Fibroblast of the conjunctiva (primary cell): ENCODE measurements at regions not wholly inside any gene's neighbourhood (a gene's known extent, or its start where the extent isn't known, plus 50 kb on each side); places are given as distances from the start of the nearest gene placed in this dataset.
"Not testable (repeated sequence)": the region's sequence is repeated elsewhere in the genome, so short reads cannot be mapped to it uniquely, and the experiment has no call there.

Source experiments
- DNase-seq: peaks from one replicate; pipeline ENCODE4 v3.0.0-alpha.2; 2010; ENCODE audit warnings: low read depth

GRCh38 chr13:89053418-89053817, 1382.2 kb downstream of the SLITRK5 start:
- no peak for DNase-seq

DNA sequence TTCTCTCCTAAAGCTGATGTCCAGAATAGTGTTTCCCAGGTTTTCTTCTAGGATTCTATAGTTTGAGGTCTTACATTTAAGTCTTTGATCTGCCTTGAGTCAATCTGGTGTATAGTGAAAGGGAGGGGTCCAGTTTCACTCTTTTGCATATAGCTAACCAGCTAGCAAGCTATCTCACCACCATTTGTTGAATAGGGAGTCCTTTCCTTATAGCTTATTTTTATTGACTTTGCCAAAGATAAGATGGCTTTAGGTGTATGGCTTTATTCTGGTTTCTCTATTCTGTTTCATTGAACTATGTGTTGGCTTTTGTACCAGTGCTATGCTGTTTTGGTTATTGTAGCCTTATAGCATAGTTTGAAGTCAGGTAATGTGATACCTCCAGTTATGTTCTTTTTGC, 1386.1 kb downstream of the SLITRK5 start:
- DNase-seq = no peak

GRCh38 chr13:89057862-89058261, 1386.7 kb downstream of the SLITRK5 start:
- no peak for DNase-seq

DNA sequence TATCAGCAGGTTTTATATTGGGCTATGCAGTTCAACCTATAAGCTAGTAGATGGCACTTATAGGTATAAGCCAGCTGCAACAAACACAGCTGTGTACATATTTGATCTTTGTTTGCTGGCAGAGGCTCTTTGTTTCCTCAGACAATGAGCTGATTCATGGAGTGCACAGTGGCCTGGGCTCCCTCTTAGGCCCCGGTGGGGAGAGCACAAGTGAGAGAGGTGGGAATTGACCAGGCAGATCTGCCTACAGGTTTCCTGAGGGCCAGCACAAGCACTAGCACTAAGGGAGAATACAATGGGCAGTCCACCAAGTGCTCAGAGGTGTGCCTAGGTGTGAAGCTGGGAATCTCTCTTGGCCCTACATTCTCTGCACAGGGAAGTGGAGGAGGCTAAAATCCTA, 1390.7 kb downstream of the SLITRK5 start:
- no peak for DNase-seq

DNA sequence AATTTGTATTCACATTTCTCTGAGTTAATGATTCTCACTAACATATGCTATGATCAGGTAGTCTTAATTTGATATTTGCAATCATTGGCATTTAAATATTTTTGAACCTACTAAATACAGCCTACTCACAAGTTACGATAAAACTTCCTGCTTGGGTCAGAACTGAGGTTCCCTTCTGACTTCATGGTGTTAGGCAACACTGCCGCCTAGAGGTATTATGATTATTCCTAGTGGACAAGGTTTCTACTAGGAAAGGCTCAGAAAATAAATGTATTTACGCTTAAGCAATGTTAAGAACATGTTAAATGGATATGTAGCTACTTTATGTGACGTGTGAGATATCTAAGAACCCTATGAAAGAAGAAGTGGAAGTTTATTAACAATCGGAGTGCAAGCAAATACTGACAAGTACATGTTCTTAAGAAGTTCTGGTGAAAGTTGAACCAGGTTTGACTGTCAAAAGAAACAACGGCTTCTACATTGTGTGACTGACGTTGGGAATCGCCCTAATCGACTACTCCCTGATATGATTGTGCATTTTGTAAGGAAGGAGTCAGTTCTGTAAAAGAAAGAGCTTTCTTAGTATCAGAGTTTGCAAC, 1395.8 kb downstream of the SLITRK5 start:
- DNase-seq = peak; percentile 10

DNA sequence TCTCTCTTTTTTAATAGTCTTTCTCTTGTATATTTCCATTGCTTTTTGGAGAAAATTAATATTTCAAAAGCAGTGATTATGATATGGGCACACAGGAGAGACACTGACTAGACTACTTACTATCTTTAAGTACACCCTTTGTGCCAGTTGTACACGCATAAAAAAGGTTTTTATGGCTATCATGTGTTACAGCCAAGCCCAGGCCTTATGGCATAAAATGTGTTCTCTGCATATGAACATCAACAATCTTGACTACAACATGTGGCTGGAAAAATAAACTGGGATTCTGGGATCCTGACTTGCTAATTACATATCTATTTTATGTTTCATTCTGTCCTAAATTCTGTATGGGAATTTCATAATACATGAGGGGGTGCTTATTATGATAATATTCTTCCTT, 1401.8 kb downstream of the SLITRK5 start:
- no peak for DNase-seq

- DNase-seq = no peak
Measured at GRCh38 chr13:89076622-89077021, 1405.5 kb downstream of the SLITRK5 start.

- no peak for DNase-seq
Measured at GRCh38 chr13:89082623-89083022, 1411.5 kb downstream of the SLITRK5 start.

DNA sequence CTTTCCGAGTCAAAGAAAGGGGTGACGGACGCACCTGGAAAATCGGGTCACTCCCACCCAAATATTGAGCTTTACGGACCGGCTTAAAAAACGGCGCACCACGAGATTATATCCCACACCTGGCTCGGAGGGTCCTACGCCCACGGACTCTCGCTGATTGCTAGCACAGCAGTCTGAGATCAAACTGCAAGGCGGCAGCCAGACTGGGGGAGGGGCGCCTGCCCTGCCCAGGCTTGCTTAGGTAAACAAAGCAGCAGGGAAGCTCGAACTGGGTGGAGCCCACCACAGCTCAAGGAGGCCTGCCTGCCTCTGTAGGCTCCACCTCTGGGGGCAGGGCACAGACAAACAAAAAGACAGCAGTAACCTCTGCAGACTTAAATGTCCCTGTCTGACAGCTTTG, 1416.9 kb downstream of the SLITRK5 start:
- DNase-seq = not testable (repeated sequence)

DNA sequence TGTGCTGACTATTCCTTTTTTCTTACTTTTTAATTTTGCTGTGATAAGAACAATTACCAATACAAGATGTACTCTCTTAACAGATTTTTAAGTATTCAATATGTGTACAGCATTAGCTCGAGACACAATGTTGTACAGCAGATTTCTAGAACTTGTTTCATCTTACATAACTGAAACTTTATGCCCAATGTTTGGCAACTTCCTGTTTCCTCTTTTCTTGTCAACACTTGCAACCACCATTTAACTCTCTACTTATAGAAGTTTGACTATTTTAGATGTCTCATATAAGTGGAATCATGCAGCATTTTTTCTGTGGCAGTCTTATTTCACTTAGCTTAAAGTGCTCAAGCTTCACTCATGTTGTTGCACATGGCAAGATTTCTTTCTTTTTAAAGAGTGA, 1426.8 kb downstream of the SLITRK5 start:
- no peak for DNase-seq

GRCh38 chr13:89113744-89114143, 1442.6 kb downstream of the SLITRK5 start:
- DNase-seq = no peak

- DNase-seq = no peak
Measured at GRCh38 chr13:89115307-89115706, 1444.1 kb downstream of the SLITRK5 start.

DNA sequence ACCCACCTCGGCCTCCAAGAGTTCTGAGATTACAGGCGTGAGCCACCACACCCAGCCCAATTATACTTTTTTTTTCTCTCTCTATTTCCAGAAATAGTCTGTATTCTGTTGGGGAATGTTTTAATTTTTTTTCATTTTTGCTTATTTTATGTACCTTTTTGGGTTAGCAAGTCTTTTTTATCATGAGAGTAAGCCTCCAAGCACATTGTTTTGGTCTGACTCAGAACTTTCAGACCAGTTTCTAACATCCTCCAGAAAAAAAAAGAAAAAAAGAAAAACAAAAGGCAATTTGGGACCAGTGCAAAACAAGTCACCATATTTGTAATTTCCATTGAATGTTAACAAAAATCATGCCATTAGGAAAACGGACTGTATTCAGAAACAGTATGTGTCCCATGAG, 1465.5 kb downstream of the SLITRK5 start:
- no peak for DNase-seq

GRCh38 chr13:89150362-89150761, 1479.2 kb downstream of the SLITRK5 start:
- no peak for DNase-seq

GRCh38 chr13:89153941-89154340, 1482.8 kb downstream of the SLITRK5 start:
- no peak for DNase-seq

GRCh38 chr13:89163096-89163495, 1491.9 kb downstream of the SLITRK5 start:
- DNase-seq = no peak

DNA sequence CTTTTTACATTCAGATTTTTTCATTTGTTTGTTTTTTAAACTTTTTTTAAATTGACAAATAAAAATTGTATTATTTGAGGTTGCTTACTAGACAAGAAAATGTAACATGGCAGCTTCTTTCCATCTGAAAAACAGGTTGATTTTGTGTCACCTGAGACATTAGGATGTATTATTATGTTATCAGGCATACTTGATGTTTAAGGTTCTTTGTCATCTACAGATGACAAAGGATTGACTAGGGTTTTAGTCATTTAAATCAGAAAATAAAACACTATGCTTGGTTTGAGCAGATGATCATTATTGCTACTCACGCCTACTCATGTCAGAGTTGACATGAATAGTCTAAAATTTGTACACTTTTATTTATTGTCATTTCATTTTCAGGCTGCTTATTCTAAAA, 1494.5 kb downstream of the SLITRK5 start:
- DNase-seq = no peak

DNA sequence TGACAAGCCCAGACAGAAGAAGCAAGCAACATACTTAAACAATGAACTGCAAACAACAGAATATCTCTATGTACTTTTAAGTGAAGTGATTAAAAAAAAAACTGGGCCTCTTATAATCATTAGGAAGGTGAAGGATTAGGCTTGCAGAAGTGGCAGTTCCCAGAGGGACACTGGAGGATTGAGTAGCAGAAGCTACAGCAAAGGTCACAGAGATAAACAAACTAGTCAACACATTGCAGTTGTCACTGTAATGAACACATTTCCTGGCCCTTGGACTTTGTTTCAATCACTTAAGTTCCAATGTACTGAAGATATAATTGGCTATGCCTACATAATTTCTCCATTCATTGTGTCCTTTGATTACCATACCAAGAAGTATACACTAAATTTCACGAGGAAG, 1498.8 kb downstream of the SLITRK5 start:
- DNase-seq = no peak

GRCh38 chr13:89181041-89181440, 1509.9 kb downstream of the SLITRK5 start:
- no peak for DNase-seq

DNA sequence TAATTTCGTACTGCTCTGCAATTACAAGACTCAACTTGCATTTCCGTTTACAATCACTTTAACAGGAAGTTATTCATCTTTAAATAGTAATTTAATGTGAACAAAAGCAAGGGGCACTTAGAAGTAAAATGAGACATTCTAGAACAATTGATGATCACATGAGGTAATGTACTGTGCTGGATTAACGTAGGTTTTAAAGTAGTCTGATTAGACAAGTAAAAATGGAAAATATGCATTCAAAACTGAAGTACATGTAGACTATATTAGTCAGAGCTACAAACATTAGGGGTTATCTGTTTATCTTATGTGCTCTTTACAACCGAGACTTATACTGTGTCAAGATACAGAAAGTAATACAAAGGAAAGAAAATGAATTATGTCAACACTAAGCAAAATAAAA, 1528.0 kb downstream of the SLITRK5 start:
- DNase-seq = no peak

DNA sequence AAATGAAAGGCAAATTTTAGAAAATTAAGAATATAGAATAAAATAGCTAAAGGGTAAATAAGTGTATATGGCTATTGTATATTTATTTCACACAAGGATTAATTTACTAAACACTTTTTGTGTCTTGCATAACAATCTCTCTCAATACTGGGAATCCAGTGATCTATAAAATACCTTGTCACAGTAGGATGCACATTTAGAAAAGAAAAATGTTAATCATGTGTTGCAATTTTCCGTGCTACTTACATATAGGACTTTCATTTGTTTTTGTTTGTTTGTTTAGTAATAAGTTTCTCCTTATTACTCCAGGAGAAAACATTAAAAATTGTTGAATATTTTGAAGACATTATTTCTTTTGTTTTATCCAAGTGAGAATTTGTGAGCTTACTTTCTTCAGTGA, 1533.3 kb downstream of the SLITRK5 start:
- DNase-seq = no peak

DNA sequence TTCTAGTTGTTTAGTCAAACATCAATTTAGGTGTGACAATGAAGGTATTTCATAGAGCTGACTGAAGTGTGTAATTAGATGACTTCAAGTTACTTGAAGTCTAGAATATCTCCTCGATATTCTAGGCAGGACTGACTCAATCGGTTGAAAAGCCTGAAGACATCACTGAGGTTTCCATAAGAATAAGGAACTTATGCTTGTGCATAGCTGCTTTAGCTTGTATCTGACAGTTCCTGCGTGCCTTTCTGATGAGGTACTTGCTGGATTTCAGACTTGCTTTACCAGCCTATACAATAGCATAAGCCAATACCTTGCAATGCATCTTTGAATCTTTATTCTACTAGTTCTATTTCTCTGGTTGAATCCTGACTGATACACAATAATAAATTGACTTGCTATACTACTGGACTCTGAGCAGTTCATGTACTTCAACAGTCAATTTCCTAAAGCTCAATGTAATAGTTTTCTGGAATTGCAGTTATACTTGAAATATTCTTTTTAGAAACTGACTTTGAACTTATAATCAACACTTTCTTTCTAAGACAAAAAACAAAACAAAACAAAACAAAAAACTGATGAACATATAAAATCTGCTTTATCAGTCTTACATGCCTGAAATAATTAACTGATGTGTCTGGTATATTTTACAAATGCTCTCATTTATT, 1534.8 kb downstream of the SLITRK5 start:
- no peak for DNase-seq

- no peak for DNase-seq
Measured at GRCh38 chr13:89212186-89212585, 1541.0 kb downstream of the SLITRK5 start.

GRCh38 chr13:89214185-89214584, 1543.0 kb downstream of the SLITRK5 start:
- no peak for DNase-seq
